ENCODE measurements at regions not wholly inside any gene's neighbourhood (a gene's known extent, or its start where the extent isn't known, plus 50 kb on each side); places are given as distances from the start of the nearest gene placed in this dataset.

DNA sequence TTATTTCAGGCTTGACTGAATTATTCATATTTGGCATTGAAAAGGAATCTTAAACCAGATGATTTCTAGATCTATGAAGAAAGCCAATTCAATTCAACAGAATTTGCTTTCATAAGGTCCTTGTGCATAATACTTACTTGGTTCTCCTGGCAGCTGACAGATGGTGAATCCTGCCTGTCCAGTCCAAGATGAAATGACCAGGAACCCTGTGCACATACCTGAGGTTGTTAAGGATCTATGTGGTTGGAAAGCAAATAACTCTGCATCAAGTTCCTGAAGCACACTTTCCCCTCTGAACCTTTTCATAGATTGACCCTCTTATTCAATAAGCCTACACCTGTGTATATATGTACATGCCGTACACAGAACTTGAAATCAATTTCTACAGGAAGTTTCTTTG lies 562.7 kb downstream of the PPARGC1A start:
- DNase-seq = no peak

DNA sequence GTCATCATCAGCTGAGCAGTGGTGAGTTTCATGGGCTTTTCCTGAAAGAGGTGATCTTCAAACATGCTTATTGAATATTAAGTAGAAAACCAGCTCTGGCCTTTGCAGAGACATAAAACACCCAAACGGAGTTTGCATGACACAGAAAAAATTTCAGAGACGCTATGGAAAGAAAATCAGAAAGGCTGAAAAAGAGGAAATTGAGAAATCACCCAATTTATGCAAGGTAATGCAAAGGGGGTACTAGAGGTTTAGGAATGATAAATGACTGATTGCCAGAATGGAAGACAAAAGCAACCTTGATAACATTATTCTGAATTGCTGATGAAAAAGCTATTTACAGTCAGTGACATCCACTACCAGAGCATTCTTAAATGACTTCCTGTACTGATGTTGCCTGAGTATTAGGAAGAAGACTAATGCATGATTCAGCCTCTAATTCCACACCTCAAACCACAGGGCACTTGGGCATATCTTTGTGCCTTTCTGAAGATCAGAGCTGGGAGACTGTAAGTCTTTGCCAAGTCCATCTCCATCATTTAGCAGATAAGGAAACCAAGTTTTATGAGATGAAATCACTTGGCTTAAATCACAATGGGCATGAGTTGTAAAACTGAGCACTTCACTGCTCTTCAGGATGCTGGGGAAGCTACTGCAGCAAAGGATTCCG lies 565.7 kb downstream of the PPARGC1A start:
- peak; percentile 11 for DNase-seq

DNA sequence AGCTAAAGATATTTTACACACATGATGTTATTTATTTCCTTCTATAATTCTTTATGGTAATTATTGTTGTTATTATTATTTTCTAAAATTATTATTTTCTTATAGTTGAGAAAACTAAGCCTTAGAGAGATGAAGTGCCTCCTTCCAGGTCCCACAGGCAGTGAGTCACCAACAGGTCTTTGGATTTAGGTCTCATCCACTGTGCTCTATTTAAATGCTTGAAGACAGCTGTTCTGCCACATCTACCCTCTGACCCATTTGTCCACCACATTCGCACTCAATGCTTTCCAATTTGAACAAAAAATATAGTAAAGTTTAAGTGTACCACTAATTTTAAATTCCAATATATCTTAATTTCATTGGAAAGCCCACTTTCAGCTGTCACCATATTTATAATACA lies 566.4 kb downstream of the PPARGC1A start:
- DNase-seq = no peak

DNA sequence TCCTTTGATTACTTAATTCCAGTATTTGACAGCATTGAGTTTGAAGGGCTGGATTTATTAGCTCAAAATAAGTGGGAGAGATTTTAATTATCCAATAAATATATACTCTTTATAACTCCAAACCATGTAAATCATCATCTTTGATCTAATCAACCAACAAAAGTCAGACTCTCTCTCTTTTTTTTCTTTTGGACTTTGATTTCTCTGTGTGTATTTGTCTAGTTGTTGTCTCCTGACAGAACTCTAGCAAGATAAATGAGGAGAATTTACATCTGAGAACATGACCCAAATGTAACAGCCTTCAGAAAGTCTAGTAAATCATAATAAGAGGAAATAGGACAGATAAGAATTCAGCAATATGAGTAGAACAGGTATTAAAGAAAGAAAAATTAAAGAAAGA lies 567.1 kb downstream of the PPARGC1A start:
- DNase-seq = no peak

DNA sequence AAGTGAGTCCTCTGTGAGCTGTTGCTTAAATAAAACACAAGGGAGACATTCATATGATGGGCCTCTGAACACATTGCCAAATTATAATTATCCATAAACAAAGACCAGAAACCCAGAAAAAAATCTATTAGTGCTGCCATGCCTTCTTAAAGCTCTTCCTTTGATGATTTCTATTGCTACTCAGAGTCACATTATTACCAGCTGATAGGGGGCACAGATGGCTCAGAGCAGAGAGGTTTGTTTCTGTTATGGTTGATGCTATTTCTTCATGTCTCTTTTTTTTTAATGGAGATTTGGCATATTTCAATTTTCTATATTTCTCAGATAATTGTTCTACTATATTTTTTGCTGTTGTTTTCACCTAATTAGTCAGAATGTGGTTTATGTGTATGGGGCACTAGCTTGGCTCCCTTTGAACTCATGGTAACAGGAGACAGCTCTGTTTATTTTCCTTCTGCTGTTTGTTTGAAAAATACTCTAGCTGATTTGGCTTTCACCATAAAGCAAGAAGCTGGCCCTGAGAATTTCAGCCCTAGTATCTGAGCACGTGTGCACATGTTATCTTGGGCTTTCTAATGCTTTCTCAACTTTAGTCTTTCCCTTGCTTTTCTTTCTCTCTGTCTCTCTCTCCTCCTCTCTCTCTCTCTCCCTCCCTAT lies 568.8 kb downstream of the PPARGC1A start:
- DNase-seq = no peak

DNA sequence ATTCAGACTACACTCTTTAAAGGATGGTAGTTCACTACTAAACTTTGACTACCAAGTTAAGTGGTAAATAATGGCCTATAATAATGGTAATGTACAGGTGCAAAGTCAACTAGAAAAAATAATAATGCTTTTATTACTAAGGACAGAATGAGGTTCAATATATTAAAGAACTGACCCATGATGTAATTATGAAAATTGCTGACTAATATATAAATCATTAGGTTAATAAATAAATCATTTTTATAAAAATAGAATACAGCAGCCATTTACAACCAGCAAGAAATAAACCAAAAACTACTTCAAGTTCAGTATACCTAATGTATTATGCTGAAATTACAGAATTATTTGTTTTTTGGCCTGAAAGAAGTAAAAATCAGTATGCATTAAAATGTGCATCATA lies 577.2 kb downstream of the PPARGC1A start:
- no peak for DNase-seq

DNA sequence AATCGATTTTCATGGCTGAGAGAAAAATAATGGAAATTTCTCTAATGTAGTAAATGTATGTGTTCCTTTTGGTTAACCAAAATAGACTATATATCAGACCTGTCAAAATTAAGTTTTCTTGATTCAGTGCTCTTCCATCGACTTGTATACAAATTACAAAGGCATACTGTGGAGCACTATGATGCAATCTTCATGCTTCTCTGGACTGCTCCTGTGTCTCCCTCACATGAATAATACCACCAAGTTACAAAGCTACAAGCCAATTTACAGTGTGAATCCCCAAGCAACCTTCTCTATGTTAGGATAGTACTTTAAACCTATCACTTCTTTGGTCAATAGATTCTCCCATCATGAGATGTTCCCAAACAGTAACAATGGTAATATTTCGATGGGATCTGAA lies 577.9 kb downstream of the PPARGC1A start:
- no peak for DNase-seq

DNA sequence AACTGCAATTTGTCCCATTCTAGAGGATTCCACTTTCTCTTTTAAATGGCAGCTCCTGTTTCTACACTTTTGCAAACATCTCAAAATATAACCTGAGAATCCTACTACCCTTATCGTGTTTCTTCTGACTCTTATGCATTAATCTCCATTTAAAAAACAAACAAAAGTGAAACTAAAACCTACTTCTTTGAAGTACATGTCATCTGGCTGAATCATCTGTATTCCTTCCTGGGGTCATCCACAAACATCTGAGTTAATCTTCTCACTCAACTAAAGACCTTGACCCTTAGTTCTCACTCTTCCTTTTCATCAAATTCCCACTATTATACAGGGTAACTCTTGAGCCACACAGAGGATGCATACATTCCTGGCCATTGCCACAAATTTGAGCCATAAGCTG lies 584.8 kb downstream of the PPARGC1A start:
- peak; percentile 43 for DNase-seq

DNA sequence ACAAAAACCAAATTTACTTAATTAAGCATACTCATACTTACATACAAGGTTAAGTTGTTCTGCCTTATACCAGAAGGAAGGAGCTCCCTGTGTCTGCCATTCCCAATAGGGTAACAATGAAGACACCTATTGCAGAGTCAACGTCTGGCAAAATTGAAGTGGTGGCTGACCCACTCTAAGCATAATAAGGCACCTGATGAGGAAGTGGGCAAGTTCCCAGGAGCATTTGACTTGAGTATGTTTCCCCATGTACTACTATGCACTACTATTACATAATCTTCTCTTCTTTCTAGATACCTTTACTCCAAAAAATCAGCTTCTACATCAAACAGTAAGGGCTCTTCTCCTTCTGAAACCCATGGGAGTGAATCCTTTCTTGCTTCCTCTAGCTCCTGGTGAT lies 591.5 kb downstream of the PPARGC1A start:
- DNase-seq = no peak

DNA sequence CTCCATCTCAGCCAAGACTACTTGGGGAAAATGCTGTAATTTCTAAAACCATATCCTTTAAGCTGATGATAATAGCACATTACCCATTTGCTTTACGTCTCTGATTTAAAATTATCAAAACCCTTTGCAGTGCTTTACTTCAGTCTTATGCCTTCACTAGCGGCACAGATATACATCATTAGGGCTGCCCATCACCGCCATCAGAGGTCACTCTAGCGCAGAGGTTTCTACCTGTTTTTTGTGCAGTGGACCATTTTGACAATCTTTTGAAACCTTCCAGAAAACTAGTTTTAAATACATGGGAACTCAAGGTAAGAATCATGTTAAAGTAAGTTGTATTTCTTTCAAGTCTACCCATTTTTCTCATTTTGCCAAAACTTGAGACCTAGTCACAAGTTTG lies 592.5 kb downstream of the PPARGC1A start:
- DNase-seq = no peak

DNA sequence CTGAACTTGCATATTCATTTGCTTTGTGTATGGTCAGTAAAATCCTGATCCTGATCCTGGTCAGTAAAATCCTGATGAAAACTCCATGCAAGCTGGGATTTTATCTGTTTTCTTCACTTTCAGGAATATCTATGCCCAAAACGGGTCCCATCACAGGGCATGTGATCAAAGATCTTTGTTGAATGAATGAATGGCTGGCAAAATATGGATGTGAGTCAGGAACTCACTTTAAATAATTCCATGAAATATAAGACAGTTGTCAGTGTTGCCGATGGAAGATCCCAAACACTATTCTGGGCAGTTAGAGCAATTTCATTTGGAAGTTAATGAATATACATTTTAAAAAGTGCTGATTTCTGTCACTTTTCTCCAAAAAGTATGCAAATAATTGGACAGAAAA lies 598.4 kb downstream of the GBA3 start:
- DNase-seq = no peak

DNA sequence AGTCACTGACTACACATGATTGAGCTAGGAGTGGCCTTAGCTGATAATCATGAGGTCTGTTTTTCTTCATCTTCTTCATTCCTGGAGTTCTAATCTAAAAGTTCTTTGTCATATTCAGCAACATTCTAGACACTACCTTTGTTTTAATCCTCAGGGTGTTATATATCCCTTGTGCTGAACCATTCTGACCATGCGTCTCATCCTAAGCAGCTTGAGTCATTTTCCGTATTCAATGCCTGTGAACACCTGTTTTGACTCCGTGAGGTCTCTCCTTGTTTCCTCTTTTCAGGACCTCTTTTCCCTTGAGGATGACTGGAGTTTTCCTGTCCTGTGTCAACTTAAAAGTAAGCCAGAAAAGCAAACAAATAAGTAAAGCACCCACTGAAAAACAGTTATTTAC lies 597.9 kb downstream of the GBA3 start:
- no peak for DNase-seq

DNA sequence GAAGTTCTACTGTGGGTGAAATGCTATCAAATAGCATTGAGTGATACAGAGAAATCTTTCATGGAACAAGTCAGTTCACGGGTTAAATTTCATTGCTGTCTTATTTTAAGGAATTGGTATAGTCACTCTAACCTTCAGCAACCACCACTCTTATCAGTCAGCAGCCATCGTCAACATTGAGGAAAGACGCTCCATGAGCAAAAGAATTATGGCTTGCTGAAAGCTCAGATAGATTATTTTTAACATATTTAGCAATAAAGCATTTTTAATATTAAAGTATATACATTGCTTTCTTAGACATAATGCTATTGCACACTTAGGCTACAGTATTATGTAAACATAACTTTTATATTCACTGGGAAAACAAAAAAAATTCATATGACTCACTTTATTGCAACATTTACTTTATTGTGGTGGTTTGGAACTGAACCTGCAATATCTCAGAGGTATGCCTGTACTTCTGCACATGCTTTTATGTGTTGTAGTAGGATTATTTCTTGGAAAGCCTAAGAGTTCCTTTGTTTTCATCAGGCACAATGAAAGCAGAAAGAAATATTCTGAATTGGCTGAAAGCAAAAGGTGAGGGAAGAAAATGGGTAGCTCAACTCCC lies 586.7 kb downstream of the GBA3 start:
- no peak for DNase-seq

DNA sequence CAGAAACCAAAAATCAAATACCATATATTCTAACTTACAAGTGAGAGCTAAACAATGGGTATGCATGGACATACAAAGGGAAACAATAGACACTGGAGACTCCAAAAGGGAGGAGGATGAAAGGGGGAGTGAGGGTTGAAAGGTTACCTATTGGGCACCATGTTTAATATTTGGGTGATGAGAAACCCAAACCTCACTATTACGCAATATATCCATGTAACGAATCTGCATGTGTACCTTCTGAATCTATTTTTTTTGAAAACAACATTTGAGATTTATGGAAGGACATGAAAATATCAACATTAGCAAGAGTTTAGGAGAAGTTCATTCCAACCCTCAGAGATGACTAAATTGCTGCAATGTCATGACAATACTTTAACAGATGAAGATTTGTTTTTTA lies 586.1 kb downstream of the GBA3 start:
- DNase-seq = no peak

DNA sequence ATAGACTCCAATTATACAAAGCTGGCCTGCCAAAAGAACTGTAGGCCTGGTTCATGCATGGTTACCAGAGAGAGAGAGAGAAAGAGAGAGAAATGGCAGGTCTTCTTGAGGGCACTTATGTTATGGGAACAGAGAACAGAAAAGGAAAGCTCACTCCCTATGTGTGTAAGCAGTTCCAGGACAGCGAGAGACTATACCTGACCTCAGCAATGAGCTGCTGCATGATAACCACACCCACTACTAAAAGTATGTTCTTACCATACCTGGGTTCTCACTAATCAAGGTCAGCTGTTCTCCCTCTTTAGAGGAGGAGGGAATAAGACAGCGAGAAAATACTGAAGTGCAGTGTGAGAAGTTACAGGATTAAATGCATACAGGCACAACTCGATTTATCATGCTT lies 583.3 kb downstream of the GBA3 start:
- DNase-seq = no peak

DNA sequence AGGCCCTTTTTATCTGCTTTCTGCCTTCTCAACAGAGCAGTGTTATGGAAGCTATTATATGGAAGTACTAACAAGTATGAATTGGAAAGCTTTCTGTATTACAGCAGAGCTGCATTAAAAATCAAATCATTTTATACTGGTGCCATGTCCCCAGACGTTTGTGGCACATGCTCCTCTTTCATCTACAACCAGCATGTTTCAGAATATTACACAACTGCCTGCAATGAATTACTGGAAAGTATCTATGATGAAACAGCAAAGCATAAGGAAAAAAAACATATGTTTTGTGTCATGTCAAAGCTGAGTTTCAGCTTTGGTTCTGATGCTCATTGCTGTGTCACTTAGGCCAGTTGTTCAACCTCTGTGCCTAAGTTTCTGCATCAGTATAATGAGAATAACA lies 576.8 kb downstream of the GBA3 start:
- DNase-seq = peak; percentile 19

DNA sequence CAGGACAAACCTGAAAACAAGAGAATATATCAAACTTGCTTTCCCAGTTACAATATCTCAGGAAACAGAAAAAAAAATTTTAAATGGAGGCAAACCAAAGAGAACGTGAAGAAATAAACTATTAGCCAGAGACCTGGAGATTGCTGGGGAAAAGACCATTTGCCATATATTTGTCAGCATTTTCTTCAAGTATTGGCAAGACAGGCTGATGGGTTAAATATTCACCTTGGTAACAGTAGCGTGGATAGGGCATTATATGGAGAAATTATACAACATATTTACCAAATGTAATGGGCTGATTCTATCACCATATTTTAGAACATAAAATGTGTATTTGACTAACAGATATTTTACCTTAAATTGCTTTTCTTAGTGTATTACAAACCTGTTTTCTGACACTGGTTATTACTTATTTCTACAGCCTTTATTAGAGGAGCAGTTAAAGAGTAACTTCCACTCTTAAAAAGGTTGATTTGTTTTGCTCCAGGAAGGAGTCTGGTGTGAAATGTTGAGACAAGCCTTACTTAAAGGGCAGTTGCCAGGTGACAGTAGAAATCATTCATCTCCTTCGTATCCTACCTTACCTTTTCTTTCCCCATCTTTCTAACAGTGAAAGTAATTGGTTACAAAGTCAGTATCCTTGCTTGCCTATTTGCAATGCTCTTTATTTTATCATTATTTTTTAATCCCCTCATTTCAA lies 575.5 kb downstream of the GBA3 start:
- DNase-seq = no peak

DNA sequence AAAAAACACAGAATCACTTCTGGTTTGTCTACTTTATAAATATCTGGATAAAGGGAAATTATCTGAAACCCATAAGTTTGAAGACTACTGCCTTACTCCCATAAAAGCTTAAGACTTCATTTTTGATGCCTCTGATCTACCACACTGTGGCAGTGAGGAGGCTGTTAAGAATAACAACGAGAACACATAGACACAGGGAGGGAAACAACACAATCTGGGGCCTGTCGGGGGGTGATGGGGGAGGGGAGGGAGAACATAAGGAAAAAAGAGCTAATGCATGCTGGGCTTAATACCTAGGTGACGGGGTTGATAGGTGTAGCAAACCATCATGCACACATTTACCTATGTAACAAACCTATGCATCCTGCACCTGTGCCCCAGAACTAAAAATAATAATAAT lies 573.7 kb downstream of the GBA3 start:
- DNase-seq = no peak

DNA sequence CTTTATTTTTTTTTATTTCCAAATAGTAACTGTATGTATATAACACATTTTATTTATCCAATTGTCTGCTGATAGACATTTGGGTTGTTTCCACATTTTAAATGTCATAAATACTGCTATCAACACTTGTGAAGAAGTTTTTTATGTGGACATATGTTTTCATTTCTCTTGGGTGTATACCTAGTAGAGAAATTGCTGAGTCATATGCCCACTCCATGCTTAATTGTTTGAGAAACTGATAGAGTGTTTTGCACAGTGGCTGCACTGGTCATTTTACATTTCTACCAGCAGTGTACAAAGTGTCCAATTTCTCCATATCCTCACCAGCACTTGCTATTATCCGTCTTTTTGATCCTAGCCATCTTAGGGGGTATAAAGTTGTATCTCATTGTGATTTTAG lies 567.8 kb downstream of the GBA3 start:
- no peak for DNase-seq

DNA sequence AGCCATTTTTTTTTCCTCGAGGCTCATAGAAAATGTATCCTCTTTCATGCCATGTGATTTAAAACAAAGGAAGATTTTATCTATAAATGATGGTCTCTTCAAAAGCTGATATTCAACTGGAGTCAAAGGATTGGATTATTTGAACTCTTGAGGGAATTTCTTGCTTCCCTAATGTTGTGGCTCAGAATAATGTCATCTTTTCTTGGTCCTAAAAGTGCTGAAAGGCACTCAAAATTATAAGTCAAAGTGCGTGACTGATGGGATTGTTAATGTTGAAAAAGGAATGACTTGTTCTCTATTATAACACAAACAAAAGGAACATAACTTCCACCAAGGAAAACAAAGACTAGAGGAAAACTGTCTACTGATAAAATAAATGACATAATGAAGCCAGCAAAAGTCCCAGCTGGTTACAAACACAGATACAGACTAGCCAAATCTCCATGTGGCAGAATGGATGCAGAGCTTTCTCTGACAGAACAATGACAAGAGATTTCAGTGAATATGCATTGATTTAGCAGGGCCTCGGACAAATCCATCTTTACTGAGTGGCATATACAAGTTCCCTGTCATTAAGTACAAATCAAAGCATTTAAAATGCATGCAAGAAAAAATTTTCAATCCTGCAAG lies 552.6 kb downstream of the GBA3 start:
- no peak for DNase-seq

DNA sequence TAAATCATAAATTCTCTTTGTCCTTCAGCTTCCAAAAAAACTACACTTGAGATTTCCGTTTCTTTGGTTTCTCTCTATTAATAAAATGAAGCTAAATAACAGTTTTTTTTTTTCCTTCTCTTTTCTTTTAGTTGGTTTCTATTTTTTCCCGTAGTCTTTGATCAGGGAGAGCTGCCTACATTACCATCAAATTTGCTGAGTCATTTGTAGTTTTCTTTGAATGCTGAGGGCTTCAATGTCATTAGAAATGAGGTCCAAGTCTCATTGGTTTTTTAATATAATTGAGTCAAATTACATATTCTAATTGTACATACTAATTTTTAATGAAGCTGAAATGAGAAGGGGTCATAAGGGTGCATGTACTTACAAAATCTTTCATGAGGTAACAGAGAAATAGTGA lies 550.2 kb downstream of the GBA3 start:
- no peak for DNase-seq

DNA sequence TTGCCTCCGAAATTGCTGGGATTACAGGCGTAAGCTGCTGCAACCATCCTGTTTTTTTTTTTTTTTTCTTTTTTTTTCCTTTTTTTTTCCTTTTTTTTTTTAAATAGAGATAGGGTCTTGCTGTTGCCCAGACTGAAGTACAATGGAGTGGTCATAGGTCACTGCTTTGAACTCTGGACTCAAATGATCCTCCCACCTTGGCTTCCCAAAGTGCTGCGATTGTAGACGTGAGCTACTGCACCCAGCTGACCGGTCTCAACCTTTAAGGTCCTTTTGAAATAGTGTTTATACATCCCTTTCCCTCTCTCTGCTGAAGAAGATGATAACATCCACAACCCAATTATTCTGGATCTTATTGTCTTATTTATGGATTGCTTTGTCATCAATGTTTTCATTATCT lies 548.7 kb downstream of the GBA3 start:
- no peak for DNase-seq

DNA sequence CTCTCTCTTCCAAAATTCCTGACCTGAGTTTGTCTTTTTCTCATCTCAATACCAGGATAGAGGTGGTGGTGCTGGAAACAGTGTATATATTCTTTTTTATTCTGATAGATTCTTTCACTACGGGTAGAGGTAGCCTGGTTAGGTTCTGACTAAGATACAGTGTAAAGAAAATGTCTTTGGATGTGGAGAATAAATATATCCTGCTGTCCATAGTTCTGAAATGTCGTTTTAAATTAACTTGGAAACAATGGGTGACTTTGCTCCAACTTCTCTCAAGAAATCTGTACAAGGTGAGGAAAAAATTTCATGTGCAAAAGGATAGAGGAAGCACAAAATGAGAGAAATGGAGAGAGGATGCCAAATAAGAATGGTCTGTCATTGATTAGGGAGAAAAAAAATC lies 546.1 kb downstream of the GBA3 start:
- no peak for DNase-seq

DNA sequence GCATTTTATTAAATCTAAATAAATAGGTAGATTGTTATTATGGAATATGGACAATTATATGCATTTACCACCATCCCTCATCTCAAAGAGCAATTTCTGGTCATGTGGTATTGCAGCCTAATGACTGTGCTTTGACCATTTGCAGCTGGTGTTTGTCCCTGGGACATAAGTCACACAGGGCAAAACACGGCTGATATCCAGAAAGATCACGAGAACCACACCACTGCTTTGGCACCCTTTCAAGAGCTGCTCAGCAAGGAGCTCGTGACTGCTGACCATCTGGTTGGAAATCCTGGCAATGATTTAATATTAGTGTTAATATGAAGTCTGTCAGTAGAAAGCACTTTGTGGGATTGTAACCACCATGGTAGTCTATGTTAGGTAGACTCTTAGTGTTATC lies 545.0 kb downstream of the GBA3 start:
- no peak for DNase-seq
